Inflammatory macrophage treated with lipopolysaccharide for 4 hours (primary cell): ENCODE measurements at regions not wholly inside any gene's neighbourhood (a gene's known extent, or its start where the extent isn't known, plus 50 kb on each side); places are given as distances from the start of the nearest gene placed in this dataset.

Source experiments
- DNase-seq: peaks from one replicate; pipeline ENCODE4 v3.0.0-alpha.2; 2020

GRCh38 chr18:22545066-22545760 lies 127.5 kb upstream of the CTAGE1 start:
- DNase-seq = no peak

GRCh38 chr18:22546905-22547570 lies 129.3 kb upstream of the CTAGE1 start:
- no peak for DNase-seq

GRCh38 chr18:22547807-22548561 lies 130.3 kb upstream of the CTAGE1 start:
- DNase-seq = no peak

- DNase-seq = no peak
Observed at GRCh38 chr18:22549260-22549937, 131.7 kb upstream of the CTAGE1 start.

- no peak for DNase-seq
Observed at GRCh38 chr18:22550366-22550765, 132.7 kb upstream of the CTAGE1 start.

- no peak for DNase-seq
Observed at GRCh38 chr18:22550861-22551260, 133.1 kb upstream of the CTAGE1 start.

- DNase-seq = no peak
Observed at GRCh38 chr18:22551536-22552151, 133.9 kb upstream of the CTAGE1 start.

GRCh38 chr18:22552254-22552653 lies 134.5 kb upstream of the CTAGE1 start:
- DNase-seq = no peak

GRCh38 chr18:22552899-22553460 lies 135.3 kb upstream of the CTAGE1 start:
- no peak for DNase-seq

GRCh38 chr18:22556222-22557167 lies 138.8 kb upstream of the CTAGE1 start:
- DNase-seq = no peak

- no peak for DNase-seq
Observed at GRCh38 chr18:22557168-22557941, 139.6 kb upstream of the CTAGE1 start.

- DNase-seq = no peak
Observed at GRCh38 chr18:22558945-22559385, 141.2 kb upstream of the CTAGE1 start.

GRCh38 chr18:22559414-22560274 lies 141.9 kb upstream of the CTAGE1 start:
- DNase-seq = peak; percentile 3

GRCh38 chr18:22560275-22560610 lies 142.5 kb upstream of the CTAGE1 start:
- no peak for DNase-seq

- DNase-seq = no peak
Observed at GRCh38 chr18:22560797-22561196, 143.1 kb upstream of the CTAGE1 start.

- DNase-seq = peak; percentile 42
Observed at GRCh38 chr18:22563164-22563583, 145.5 kb upstream of the CTAGE1 start.

- no peak for DNase-seq
Observed at GRCh38 chr18:22564036-22564435, 146.3 kb upstream of the CTAGE1 start.

GRCh38 chr18:22566703-22567420 lies 149.1 kb upstream of the CTAGE1 start:
- DNase-seq = no peak

GRCh38 chr18:22567794-22568193 lies 150.1 kb upstream of the CTAGE1 start:
- no peak for DNase-seq
